GM20431 (cell line): ENCODE measurements at regions not wholly inside any gene's neighbourhood (a gene's known extent, or its start where the extent isn't known, plus 50 kb on each side); places are given as distances from the start of the nearest gene placed in this dataset.

Source experiments
- in situ Hi-C: fragments of 300-500 bp; cut with MseI, MboI; formaldehyde crosslinking; loops from one replicate; pipeline ENCODE4 v1.15.0; 2020; ENCODE audit warnings: low sequenced_read_pairs; ENCODE audit not compliant: unreplicated experiment

- in situ Hi-C loops = no loop called here
Measured at GRCh38 chr21:31609081-31609480, 50.4 kb upstream of the SOD1 start.

- in situ Hi-C loops = no loop called here
Measured at GRCh38 chr21:31607791-31608190, 51.7 kb upstream of the SOD1 start.

GRCh38 chr21:31606081-31606874 lies 53.2 kb upstream of the SOD1 start:
- in situ Hi-C loops = no loop called here

GRCh38 chr21:31604591-31605190 lies 54.8 kb upstream of the SOD1 start:
- in situ Hi-C loops = no loop called here

GRCh38 chr21:31599563-31599962 lies 59.9 kb upstream of the SOD1 start:
- in situ Hi-C loops = loop anchor here (25.0 kb wide), 1 partner anchor 512 kb away; no protein-coding TSS in a partner anchor

GRCh38 chr21:31599013-31599412 lies 60.5 kb upstream of the SOD1 start:
- in situ Hi-C loops = loop anchor here (25.0 kb wide), 1 partner anchor 512 kb away; no protein-coding TSS in a partner anchor

- in situ Hi-C loops = loop anchor here (25.0 kb wide), 1 partner anchor 510 kb away; no protein-coding TSS in a partner anchor
Measured at GRCh38 chr21:31597683-31598082, 61.8 kb upstream of the SOD1 start.

GRCh38 chr21:31596055-31596454 lies 63.4 kb upstream of the SOD1 start:
- in situ Hi-C loops = loop anchor here (25.0 kb wide), 1 partner anchor 509 kb away; no protein-coding TSS in a partner anchor

- in situ Hi-C loops = loop anchor here (25.0 kb wide), 1 partner anchor 507 kb away; no protein-coding TSS in a partner anchor
Measured at GRCh38 chr21:31594726-31595125, 64.8 kb upstream of the SOD1 start.

GRCh38 chr21:31594279-31594678 lies 65.2 kb upstream of the SOD1 start:
- in situ Hi-C loops = loop anchor here (25.0 kb wide), 1 partner anchor 507 kb away; no protein-coding TSS in a partner anchor

- in situ Hi-C loops = loop anchor here (25.0 kb wide), 1 partner anchor 506 kb away; no protein-coding TSS in a partner anchor
Measured at GRCh38 chr21:31592963-31593560, 66.4 kb upstream of the SOD1 start.

- in situ Hi-C loops = loop anchor here (25.0 kb wide), 1 partner anchor 505 kb away; no protein-coding TSS in a partner anchor
Measured at GRCh38 chr21:31592516-31592915, 67.0 kb upstream of the SOD1 start.

GRCh38 chr21:31589820-31590219 lies 69.7 kb upstream of the SOD1 start:
- in situ Hi-C loops = loop anchor here (10.0 to 25.0 kb wide), 2 partner anchors 395 to 503 kb away; no protein-coding TSS in a partner anchor

- in situ Hi-C loops = loop anchor here (10.0 to 25.0 kb wide), 2 partner anchors 391 to 499 kb away; no protein-coding TSS in a partner anchor
Measured at GRCh38 chr21:31586118-31586517, 73.4 kb upstream of the SOD1 start.

GRCh38 chr21:31583937-31584336 lies 75.6 kb upstream of the SOD1 start:
- in situ Hi-C loops = loop anchor here (10.0 to 25.0 kb wide), 2 partner anchors 389 to 497 kb away; no protein-coding TSS in a partner anchor

- in situ Hi-C loops = loop anchor here (10.0 to 25.0 kb wide), 2 partner anchors 389 to 496 kb away; no protein-coding TSS in a partner anchor
Measured at GRCh38 chr21:31583498-31583897, 76.0 kb upstream of the SOD1 start.

- in situ Hi-C loops = loop anchor here (10.0 to 25.0 kb wide), 2 partner anchors 386 to 494 kb away; no protein-coding TSS in a partner anchor
Measured at GRCh38 chr21:31580866-31581276, 78.6 kb upstream of the SOD1 start.

- in situ Hi-C loops = loop anchor here (25.0 kb wide), 1 partner anchor 490 kb away; no protein-coding TSS in a partner anchor
Measured at GRCh38 chr21:31577271-31577670, 82.2 kb upstream of the SOD1 start.

- in situ Hi-C loops = loop anchor here (25.0 kb wide), 1 partner anchor 489 kb away; no protein-coding TSS in a partner anchor
Measured at GRCh38 chr21:31576428-31576827, 83.1 kb upstream of the SOD1 start.

- in situ Hi-C loops = no loop called here
Measured at GRCh38 chr21:31573217-31573616, 86.3 kb upstream of the SOD1 start.
